Loucy (cell line): ENCODE measurements at regions not wholly inside any gene's neighbourhood (a gene's known extent, or its start where the extent isn't known, plus 50 kb on each side); places are given as distances from the start of the nearest gene placed in this dataset.

Source experiments
- EZH2phosphoT487 ChIP-seq: fragments of 200-600 bp; IDR thresholded peaks from 2 replicates; pipeline ENCODE4 v1.6.1; 2018; ENCODE audit warnings: antibody characterized with exemption, mild to moderate bottlenecking, moderate library complexity, borderline replicate concordance
- TF ChIP-seq, protein P1 (sequence below): fragments of 200-600 bp; sonication (generic); conservative IDR thresholded peaks from 2 replicates; pipeline ENCODE4 v1.5.1; 2014; ENCODE audit warnings: mild to moderate bottlenecking, antibody characterized with exemption, low read length

- TF ChIP-seq, protein P1, sequence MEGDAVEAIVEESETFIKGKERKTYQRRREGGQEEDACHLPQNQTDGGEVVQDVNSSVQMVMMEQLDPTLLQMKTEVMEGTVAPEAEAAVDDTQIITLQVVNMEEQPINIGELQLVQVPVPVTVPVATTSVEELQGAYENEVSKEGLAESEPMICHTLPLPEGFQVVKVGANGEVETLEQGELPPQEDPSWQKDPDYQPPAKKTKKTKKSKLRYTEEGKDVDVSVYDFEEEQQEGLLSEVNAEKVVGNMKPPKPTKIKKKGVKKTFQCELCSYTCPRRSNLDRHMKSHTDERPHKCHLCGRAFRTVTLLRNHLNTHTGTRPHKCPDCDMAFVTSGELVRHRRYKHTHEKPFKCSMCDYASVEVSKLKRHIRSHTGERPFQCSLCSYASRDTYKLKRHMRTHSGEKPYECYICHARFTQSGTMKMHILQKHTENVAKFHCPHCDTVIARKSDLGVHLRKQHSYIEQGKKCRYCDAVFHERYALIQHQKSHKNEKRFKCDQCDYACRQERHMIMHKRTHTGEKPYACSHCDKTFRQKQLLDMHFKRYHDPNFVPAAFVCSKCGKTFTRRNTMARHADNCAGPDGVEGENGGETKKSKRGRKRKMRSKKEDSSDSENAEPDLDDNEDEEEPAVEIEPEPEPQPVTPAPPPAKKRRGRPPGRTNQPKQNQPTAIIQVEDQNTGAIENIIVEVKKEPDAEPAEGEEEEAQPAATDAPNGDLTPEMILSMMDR, result no peak
- TF ChIP-seq EZH2phosphoT487, result no peak
Observed at GRCh38 chr2:37436323-37436722, 91.9 kb downstream of the QPCT start.
